ENCODE measurements at regions not wholly inside any gene's neighbourhood (a gene's known extent, or its start where the extent isn't known, plus 50 kb on each side); places are given as distances from the start of the nearest gene placed in this dataset.

DNA sequence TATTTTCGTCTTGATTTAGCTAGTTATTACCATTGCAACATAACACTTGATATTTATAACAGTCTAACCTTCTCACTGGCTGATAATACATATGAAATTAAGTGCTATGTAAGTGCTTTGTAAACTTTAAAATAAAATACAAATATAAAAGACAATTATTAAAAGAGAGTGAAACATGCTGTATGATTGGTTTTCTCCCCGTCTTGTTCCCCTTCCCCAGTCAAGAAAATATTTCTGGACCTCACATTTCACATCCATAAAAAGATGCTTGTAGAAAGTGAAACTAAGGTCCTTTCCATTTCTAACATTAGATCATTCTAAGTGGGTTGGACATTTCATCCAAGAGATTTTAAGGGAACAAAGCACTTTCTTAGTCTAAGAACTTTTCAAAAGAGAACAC lies 310.2 kb upstream of the LRATD1 start:
- TF ChIP-seq, protein P1, sequence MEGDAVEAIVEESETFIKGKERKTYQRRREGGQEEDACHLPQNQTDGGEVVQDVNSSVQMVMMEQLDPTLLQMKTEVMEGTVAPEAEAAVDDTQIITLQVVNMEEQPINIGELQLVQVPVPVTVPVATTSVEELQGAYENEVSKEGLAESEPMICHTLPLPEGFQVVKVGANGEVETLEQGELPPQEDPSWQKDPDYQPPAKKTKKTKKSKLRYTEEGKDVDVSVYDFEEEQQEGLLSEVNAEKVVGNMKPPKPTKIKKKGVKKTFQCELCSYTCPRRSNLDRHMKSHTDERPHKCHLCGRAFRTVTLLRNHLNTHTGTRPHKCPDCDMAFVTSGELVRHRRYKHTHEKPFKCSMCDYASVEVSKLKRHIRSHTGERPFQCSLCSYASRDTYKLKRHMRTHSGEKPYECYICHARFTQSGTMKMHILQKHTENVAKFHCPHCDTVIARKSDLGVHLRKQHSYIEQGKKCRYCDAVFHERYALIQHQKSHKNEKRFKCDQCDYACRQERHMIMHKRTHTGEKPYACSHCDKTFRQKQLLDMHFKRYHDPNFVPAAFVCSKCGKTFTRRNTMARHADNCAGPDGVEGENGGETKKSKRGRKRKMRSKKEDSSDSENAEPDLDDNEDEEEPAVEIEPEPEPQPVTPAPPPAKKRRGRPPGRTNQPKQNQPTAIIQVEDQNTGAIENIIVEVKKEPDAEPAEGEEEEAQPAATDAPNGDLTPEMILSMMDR (IDR thresholded peaks at IDR 0.05; ENCODE audit: insufficient read depth, low read length, poor library complexity, severe bottlenecking) = no peak
- no peak overlapping the region for H3K4me3 ChIP-seq (ENCODE audit: low read depth, low read length)
- no peaks in the 10 kb centered on the region for H3K27me3 ChIP-seq (ENCODE audit: control insufficient read depth, insufficient read depth, low read length)
- DNase-seq (ENCODE audit: low read depth) = no peak
- no peaks in the 10 kb centered on the region for H3K36me3 ChIP-seq (ENCODE audit: control insufficient read depth, insufficient read depth, low read length)

DNA sequence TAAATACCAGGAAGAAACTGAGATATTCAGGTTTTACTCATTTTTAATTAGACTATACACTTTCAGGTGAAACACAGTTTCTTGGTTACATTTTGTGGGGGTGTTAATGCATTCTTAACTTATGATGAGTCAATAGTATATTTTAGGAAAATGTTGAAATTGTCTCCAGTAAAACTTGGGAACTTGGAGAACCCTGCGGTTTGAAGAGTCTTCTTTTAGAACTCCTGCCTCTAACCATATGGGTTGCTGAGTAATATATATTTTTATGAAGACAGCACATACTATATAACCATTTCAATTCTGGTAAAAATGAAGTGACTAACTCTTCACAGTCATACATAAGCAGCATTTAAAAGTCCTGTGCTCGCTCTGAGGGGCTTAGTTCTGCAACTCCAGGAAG lies 308.2 kb upstream of the LRATD1 start:
- DNase-seq (ENCODE audit: low read depth) = no peak
- Histone ChIP-seq H3K4me3 (ENCODE audit: low read depth, low read length) (no peak overlapping the region), H3K27me3 (ENCODE audit: control insufficient read depth, insufficient read depth, low read length) (no peaks in the 10 kb centered on the region), H3K36me3 (ENCODE audit: control insufficient read depth, insufficient read depth, low read length) (no peaks in the 10 kb centered on the region)
- TF ChIP-seq, protein P1 (IDR thresholded peaks at IDR 0.05; ENCODE audit: insufficient read depth, low read length, poor library complexity, severe bottlenecking) = no peak

DNA sequence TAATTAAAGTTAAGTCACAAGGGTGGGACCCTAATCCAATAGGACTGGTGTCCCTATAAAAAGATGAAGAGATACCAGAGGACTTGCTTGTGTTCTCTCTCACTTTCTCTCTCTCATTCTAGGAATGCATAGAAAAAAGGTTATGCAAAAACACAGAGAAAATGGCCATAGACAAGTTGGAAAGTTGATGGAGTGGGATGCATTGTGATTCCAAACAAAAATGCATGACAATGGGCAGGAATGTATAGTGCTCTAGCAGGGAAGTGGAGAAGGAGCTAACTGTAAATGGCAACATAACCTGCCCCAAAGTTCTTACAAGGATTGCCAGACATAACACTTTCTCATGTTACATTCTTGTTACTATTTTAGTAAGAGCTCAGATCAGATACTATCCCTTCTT lies 301.6 kb upstream of the LRATD1 start:
- Histone ChIP-seq H3K27me3 (ENCODE audit: control insufficient read depth, insufficient read depth, low read length) (no peaks in the 10 kb centered on the region), H3K36me3 (ENCODE audit: control insufficient read depth, insufficient read depth, low read length) (no peaks in the 10 kb centered on the region), H3K4me3 (ENCODE audit: low read depth, low read length) (no peak overlapping the region)
- no peak for DNase-seq (ENCODE audit: low read depth)
- TF ChIP-seq, protein P1 (IDR thresholded peaks at IDR 0.05; ENCODE audit: insufficient read depth, low read length, poor library complexity, severe bottlenecking) = no peak

DNA sequence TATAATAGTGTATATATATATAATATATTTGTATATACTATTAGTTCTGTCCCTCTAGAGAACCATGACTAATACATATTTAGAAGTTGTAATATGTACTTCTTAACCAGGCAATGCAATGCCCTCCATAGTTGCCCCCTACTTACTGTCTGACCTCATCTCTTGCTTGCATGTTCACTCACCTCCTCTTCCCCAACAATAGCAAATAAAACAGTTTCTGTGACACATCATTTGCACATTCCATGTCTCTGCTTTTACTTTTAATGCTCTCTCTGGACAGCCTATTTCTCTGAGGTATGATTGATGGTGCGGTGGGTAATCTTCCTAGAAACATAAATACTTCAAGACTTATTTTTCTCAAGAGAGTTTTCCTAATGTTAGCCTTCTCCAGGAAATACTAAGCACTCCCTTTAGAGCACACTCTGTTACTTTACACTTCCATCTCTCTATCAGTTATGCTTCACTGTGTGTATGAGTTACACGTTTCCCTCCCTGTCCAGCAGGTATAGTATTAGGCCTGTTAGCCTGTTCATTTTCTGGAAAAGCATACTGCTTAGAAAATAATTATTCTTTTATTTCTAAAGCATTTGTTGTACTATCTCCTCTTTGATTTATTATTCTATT lies 295.6 kb upstream of the LRATD1 start:
- TF ChIP-seq, protein P1 (IDR thresholded peaks at IDR 0.05; ENCODE audit: insufficient read depth, low read length, poor library complexity, severe bottlenecking) = no peak
- no peak for DNase-seq (ENCODE audit: low read depth)
- Histone ChIP-seq H3K36me3 (ENCODE audit: control insufficient read depth, insufficient read depth, low read length) (no peaks in the 10 kb centered on the region), H3K27me3 (ENCODE audit: control insufficient read depth, insufficient read depth, low read length) (no peaks in the 10 kb centered on the region), H3K4me3 (ENCODE audit: low read depth, low read length) (no peak overlapping the region)

DNA sequence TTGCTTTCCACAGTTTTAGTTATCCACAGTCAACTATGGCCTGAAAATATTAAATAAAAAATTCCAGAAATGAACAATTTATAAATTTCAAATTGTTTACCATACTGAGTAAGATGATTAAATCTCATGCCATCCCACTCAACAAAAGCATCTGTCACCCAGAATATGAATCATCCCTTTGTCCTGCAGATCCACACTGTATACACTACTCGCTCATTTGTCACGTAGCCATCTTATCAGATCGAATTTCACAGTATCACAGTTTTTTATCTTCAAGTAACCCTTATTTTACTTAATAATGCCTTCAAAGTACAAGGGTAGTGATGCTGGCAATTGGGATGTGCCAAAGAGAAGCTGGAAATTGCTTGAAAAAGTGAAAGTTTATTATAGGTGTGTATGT lies 291.8 kb upstream of the LRATD1 start:
- Histone ChIP-seq H3K36me3 (ENCODE audit: control insufficient read depth, insufficient read depth, low read length) (no peaks in the 10 kb centered on the region), H3K4me3 (ENCODE audit: low read depth, low read length) (no peak overlapping the region), H3K27me3 (ENCODE audit: control insufficient read depth, insufficient read depth, low read length) (no peaks in the 10 kb centered on the region)
- TF ChIP-seq, protein P1 (IDR thresholded peaks at IDR 0.05; ENCODE audit: insufficient read depth, low read length, poor library complexity, severe bottlenecking) = no peak
- no peak for DNase-seq (ENCODE audit: low read depth)

DNA sequence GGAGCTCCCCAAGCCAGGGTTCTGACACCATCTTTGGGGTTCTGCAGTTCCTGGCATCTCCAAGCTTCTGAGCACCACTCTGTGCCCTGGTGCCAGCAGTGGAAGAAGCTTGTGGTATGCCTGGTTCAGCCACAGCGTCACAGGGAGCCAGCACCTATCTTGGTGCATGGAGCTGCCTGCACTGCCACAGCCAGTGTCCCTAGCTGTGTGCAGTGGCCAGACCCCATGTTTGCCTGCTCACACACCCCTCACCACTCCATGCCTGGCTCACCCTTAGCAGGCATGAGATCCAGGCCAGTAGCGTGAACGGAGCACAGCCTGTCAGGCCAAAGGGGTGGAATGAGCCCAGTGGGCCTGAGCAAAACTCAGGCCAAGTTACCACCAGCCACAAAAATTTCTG lies 290.2 kb upstream of the LRATD1 start:
- no peak for DNase-seq (ENCODE audit: low read depth)
- no peak overlapping the region for H3K4me3 ChIP-seq (ENCODE audit: low read depth, low read length)
- H3K36me3 ChIP-seq (ENCODE audit: control insufficient read depth, insufficient read depth, low read length) = no peaks in the 10 kb centered on the region
- no peaks in the 10 kb centered on the region for H3K27me3 ChIP-seq (ENCODE audit: control insufficient read depth, insufficient read depth, low read length)
- TF ChIP-seq, protein P1 (IDR thresholded peaks at IDR 0.05; ENCODE audit: insufficient read depth, low read length, poor library complexity, severe bottlenecking) = no peak

All from kidney epithelial cell (primary cell).